ENCODE measurements at regions not wholly inside any gene's neighbourhood (a gene's known extent, or its start where the extent isn't known, plus 50 kb on each side); places are given as distances from the start of the nearest gene placed in this dataset.
A peak's percentile ranks its signal among the peaks of the same experiment; 100 is the strongest.

DNA sequence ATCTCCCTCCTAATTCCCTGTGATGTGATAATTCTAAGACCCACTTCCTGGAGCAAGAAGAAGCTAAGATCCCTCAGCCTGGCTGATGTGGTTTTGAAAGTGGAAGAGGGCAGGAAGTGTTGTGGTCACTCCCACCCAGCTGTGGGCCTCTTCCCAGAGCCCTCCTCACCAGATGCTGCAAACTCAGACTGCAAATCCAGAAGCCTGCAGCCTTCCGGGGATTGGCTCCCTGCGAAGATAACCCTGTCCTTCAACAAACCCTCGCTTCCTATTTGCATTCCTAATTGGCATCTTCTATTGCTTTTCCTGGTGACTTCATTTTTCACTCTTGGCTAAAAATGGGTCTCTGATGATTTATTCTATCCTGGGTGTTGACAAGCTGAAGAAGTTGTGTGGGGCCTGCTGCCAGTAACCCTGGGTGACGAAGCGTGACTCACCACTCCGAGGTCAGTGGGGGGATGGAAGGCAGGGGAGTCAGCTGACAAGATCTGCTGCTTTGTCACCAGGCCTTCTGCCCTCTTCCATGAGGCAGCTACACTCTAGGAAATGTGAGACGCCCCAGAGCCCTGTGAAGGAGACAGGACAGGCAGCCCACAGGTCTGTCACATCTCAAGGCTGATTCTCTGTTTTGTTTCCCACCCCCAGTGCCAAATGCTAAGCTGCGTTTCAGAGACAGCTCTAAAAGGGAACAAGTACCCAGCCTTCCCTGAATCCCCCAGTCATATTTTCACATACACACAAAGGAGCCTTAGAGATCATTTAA is 99.7 kb upstream of the LIPC start (continued):
- no peak; the same call in 1 of the 2 replicates for TF ChIP-seq ZNF317 (CRISPR knock-in tag; IDR thresholded peaks at IDR 0.05)
- TF ChIP-seq ZNF20 (CRISPR knock-in tag; IDR thresholded peaks at IDR 0.05): no peak
- TF ChIP-seq, protein P1, sequence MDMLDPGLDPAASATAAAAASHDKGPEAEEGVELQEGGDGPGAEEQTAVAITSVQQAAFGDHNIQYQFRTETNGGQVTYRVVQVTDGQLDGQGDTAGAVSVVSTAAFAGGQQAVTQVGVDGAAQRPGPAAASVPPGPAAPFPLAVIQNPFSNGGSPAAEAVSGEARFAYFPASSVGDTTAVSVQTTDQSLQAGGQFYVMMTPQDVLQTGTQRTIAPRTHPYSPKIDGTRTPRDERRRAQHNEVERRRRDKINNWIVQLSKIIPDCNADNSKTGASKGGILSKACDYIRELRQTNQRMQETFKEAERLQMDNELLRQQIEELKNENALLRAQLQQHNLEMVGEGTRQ (IDR thresholded peaks at IDR 0.05; ENCODE audit: low read depth, low read length): peak; percentile 73
- TF ChIP-seq, protein P1 (CRISPR knock-in tag; IDR thresholded peaks at IDR 0.05; ENCODE audit: borderline replicate concordance): peak; percentile 70; the same call in 1 of the 2 replicates
- TF ChIP-seq SRF (IDR thresholded peaks at IDR 0.05; ENCODE audit: low read depth, low read length): no peak
- 0 out of 2 replicates have a peak, but pooled peaks have one; percentile 27 for TF ChIP-seq ZNF724P (CRISPR knock-in tag; IDR thresholded peaks at IDR 0.05; ENCODE audit: borderline replicate concordance)
- TF ChIP-seq, protein P2, sequence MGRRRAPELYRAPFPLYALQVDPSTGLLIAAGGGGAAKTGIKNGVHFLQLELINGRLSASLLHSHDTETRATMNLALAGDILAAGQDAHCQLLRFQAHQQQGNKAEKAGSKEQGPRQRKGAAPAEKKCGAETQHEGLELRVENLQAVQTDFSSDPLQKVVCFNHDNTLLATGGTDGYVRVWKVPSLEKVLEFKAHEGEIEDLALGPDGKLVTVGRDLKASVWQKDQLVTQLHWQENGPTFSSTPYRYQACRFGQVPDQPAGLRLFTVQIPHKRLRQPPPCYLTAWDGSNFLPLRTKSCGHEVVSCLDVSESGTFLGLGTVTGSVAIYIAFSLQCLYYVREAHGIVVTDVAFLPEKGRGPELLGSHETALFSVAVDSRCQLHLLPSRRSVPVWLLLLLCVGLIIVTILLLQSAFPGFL (CRISPR knock-in tag; IDR thresholded peaks at IDR 0.05): no peak
- TF ChIP-seq, protein P3, sequence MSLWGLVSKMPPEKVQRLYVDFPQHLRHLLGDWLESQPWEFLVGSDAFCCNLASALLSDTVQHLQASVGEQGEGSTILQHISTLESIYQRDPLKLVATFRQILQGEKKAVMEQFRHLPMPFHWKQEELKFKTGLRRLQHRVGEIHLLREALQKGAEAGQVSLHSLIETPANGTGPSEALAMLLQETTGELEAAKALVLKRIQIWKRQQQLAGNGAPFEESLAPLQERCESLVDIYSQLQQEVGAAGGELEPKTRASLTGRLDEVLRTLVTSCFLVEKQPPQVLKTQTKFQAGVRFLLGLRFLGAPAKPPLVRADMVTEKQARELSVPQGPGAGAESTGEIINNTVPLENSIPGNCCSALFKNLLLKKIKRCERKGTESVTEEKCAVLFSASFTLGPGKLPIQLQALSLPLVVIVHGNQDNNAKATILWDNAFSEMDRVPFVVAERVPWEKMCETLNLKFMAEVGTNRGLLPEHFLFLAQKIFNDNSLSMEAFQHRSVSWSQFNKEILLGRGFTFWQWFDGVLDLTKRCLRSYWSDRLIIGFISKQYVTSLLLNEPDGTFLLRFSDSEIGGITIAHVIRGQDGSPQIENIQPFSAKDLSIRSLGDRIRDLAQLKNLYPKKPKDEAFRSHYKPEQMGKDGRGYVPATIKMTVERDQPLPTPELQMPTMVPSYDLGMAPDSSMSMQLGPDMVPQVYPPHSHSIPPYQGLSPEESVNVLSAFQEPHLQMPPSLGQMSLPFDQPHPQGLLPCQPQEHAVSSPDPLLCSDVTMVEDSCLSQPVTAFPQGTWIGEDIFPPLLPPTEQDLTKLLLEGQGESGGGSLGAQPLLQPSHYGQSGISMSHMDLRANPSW (CRISPR knock-in tag; IDR thresholded peaks at IDR 0.05; ENCODE audit: borderline replicate concordance): no peak
- no peak; the same call in 1 of the 2 replicates for TF ChIP-seq PITX1 (CRISPR knock-in tag; IDR thresholded peaks at IDR 0.05)
- no peak for TF ChIP-seq AGO2 (optimal IDR thresholded peaks at IDR 0.05; ENCODE audit: low read depth, low read length)
- TF ChIP-seq, protein P4, sequence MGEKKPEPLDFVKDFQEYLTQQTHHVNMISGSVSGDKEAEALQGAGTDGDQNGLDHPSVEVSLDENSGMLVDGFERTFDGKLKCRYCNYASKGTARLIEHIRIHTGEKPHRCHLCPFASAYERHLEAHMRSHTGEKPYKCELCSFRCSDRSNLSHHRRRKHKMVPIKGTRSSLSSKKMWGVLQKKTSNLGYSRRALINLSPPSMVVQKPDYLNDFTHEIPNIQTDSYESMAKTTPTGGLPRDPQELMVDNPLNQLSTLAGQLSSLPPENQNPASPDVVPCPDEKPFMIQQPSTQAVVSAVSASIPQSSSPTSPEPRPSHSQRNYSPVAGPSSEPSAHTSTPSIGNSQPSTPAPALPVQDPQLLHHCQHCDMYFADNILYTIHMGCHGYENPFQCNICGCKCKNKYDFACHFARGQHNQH (CRISPR knock-in tag; IDR thresholded peaks at IDR 0.05): peak; percentile 81
- no peak for TF ChIP-seq ZNF570 (CRISPR knock-in tag; IDR thresholded peaks at IDR 0.05; ENCODE audit: borderline replicate concordance)
- peak; percentile 56; the same call in 1 of the 2 replicates for TF ChIP-seq ATF1 (CRISPR knock-in tag; IDR thresholded peaks at IDR 0.05)
- peak; percentile 46 for TF ChIP-seq ZNF143 (CRISPR knock-in tag; IDR thresholded peaks at IDR 0.05)
- no peak for TF ChIP-seq ZNF496 (CRISPR knock-in tag; IDR thresholded peaks at IDR 0.05; ENCODE audit: insufficient replicate concordance)
- TF ChIP-seq ZNF468 (CRISPR knock-in tag; IDR thresholded peaks at IDR 0.05): no peak
- TF ChIP-seq, protein P5, sequence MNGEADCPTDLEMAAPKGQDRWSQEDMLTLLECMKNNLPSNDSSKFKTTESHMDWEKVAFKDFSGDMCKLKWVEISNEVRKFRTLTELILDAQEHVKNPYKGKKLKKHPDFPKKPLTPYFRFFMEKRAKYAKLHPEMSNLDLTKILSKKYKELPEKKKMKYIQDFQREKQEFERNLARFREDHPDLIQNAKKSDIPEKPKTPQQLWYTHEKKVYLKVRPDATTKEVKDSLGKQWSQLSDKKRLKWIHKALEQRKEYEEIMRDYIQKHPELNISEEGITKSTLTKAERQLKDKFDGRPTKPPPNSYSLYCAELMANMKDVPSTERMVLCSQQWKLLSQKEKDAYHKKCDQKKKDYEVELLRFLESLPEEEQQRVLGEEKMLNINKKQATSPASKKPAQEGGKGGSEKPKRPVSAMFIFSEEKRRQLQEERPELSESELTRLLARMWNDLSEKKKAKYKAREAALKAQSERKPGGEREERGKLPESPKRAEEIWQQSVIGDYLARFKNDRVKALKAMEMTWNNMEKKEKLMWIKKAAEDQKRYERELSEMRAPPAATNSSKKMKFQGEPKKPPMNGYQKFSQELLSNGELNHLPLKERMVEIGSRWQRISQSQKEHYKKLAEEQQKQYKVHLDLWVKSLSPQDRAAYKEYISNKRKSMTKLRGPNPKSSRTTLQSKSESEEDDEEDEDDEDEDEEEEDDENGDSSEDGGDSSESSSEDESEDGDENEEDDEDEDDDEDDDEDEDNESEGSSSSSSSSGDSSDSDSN (CRISPR knock-in tag; IDR thresholded peaks at IDR 0.05): no peak
- TF ChIP-seq REPIN1 (CRISPR knock-in tag; IDR thresholded peaks at IDR 0.05; ENCODE audit: borderline replicate concordance, low read depth): no peak
- no peak for TF ChIP-seq PCBP2 (optimal IDR thresholded peaks at IDR 0.05; ENCODE audit: low read depth, low read length, poor library complexity, severe bottlenecking)
- TF ChIP-seq, protein P6, sequence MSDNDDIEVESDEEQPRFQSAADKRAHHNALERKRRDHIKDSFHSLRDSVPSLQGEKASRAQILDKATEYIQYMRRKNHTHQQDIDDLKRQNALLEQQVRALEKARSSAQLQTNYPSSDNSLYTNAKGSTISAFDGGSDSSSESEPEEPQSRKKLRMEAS (IDR thresholded peaks at IDR 0.05): peak; percentile 79
